Activated CD8-positive, alpha-beta memory T cell treated with anti-CD3 and anti-CD28 coated beads for 4 hours (primary cell): ENCODE measurements at regions not wholly inside any gene's neighbourhood (a gene's known extent, or its start where the extent isn't known, plus 50 kb on each side); places are given as distances from the start of the nearest gene placed in this dataset.

ENCODE experiments used
- DNase-seq, 2 donors: peaks; one replicate each; pipeline ENCODE4 v3.0.0-alpha.2; 2020; ENCODE audit warnings: low read depth in 2 of 2

DNA sequence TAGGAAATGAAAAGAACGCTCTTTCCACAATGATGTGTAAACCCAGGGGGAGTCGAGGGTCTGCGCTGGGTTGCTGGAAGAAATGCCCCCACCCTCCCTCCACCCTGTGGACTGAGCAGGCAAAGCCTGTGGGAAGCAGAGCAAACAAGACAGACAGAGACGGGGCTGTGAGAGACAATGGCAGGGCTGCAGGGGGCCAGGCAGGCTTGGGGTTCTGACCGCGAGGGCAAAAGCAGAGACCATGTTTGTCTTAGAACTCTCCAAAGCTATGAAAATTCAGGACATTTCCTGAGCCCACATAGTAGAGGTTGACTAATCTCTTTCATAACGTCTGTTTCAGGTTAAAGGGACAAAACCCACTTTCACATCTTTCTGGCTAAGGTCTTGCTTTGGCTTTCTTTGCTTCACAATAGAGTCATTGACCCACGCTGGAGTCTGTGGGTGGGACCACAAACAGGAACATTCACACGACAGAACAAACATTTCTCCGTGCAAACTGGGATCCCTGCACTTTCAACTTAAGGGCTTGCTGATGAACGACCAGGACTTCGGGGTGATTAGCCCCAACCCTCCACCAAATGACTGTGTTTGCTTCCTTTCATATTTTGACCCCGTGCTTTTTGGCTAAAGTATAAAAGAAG is 156.0 kb upstream of the TPM1 start:
- no peak for DNase-seq

DNA sequence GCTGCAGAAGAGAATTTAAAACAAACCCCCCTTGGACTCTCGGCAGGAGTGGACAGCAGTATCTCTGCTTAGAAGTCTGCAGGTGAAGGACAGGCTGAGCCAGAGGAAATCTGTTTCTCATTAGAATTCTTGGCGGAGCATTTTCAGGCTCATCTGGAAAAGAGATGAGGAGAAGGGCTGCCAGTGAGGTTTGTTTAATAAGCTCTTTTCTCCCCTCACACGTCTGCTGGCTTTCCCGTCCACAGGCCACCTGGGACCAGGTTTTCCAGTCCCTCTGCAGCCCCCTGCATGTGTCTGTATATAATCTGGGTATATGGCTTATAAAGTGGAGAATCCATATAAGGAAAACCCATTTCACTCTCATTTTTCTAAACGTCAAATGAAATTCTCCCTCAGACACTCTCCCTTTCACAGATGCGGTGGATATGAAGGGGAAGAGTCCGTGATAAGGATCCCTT is 155.4 kb upstream of the TPM1 start:
- DNase-seq = no peak

DNA sequence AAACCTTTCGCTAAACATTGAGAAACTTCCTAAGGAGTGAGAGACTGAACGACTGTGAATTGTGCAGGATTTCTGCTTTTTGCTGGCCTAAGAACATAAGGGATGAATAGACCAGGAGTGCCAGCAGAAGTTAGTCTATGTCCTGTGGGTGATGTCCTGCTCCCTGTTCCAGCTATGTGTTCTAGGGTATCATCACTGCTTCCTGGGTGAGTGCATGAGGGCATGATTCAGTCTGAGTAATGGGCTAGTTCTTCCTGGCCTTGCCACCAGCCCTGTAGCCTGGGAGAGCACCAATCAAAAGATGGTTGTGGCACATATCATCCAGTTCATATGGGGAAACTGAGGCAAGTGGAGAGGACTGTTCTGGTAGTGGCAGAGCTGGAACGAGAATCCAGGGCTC is 153.9 kb upstream of the TPM1 start:
- no peak for DNase-seq

DNA sequence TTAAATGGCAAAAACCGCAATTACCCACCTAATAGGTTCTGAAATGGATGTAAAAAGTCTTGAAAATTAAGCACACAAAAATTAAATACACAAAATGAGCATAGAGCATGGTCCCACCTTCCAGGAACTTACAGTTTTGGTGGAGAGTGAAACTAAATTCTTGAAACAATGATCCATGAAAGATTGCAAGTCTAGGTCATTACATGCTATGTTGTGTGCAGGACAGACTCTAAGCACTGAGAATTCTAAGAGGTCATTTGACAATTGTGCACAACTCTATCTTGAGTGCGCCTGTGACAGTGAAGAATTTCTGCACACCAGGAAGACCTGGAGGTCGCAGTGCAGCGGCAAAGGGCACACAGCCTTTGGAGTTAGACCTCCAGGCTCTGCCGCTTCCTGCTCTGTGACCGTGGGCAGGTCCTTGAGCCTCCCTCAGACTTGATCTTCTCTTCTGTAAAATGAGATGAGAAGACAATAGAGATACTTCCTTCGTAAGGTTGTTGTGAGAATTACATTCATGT is 153.3 kb upstream of the TPM1 start:
- DNase-seq = no peak

DNA sequence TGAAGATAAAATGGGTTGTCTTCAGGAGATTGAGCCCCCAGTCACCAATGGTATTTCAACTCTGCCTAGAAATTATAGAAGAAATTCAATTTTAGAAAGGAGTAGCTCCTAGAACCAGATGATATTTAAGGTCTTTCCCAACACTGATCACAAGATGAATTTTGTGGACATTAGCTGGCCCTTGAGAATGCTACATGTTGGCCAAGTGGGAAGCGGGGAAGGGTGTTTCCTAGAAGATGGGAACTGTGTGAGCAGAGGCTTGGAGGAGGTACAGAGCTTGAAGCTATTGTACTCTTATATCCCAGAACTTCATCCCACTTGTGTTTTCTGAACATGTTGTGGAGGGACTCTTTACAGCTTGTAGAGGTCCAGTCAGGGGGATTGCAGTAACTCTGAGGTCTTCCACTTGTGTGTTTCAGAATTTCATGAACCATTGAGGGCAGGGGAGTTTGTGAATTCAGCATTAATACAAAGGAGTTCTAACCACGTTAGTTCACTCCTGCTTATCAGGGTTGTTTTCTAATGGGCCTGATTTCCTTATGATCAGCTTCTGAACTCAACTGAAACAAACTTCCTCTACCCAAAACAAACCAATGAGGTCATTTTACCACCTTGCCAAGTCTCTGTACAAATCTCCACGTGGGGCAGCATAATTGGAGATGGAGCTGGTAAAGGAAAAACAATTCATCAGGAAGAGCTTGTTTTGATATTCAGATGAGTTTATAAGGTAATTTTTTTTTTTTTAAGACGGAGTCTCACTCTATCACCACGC is 152.6 kb upstream of the TPM1 start:
- no peak for DNase-seq

DNA sequence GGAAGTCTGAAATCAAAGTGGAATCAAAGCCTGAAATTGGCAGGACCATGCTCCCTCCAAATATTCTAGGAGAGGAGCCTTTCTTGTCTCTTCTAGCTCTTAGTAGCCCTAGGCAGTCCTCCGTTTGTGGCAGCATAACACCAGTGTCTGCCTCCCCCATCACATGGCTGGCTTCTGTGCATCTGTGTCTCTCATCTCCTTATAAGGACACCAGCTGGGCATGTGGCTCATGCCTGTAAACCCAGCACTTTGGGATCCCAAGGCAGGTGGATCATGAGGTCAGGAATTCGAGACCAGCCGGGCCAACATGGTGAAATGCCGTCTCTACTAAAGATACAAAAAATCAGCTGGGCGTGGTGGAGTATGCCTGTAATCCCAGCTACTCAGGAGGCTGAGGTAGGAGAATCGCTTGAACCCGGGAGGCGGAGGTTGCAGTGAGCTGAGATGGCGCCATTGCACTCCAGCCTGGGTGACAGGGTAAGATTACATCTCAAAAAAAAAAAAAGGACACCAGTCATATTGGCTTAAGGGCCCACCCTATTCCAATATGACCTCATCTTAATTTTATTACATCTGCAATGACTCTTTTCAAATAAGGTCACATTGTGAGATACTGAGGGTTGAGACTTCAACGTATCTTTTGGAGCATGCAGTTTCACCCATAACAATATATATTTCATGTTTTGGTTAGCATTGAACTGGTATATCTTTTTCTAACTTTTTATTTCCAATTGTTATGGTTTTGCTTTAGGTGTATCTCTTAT is 148.0 kb upstream of the TPM1 start:
- DNase-seq = no peak

DNA sequence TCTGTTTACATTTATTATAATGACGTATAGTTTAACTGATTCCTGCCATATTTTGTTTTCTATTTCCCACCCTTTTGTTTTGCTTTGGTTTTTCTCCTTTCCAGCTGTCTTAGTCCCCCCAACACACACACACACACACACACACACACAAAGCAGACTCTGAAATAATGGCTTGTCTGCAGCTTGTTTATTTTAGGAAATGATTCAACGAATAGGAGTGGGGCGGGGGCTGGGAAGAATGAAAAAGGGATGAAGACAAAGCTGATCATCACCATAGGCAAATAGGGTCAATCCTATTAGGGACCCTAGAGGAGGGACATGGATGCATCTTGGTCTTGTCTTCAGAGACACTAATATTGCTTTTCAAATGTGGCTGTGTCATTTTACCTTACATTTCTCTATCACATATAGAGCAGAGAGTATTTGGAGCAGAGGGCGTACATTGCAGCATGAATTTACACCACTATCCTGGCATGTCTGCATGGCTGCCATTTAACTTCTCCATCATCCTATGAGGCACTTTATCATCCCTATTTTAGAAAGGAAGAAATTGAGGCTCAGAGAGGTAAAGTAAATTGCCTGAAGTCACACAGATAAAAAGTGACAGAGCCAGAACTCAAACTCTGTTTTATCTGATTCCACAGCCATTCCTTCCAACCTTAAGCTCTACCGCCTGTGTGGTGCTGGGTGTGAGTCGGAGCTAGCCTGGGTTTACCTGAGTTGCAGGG is 147.2 kb upstream of the TPM1 start:
- DNase-seq = no peak

DNA sequence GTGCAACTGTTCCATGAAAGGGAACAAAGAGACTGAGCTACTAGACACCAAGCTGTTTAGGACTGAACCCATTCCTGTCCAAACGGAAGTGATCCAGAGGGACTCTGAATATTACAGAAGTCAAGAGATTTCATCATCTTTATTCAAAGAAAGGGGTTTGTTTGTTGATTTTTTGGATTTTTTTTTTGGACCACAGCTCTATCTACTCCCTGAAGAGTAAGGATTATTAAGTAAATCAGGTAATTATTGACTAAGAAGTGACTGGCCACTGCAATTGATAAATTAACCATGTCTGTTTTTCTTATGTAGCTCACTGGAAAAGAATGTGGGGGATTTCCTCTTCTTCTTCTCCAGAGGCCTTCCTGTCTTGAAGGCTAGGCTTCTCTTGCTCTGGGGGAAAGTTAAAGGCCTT is 146.6 kb upstream of the TPM1 start:
- DNase-seq = no peak

DNA sequence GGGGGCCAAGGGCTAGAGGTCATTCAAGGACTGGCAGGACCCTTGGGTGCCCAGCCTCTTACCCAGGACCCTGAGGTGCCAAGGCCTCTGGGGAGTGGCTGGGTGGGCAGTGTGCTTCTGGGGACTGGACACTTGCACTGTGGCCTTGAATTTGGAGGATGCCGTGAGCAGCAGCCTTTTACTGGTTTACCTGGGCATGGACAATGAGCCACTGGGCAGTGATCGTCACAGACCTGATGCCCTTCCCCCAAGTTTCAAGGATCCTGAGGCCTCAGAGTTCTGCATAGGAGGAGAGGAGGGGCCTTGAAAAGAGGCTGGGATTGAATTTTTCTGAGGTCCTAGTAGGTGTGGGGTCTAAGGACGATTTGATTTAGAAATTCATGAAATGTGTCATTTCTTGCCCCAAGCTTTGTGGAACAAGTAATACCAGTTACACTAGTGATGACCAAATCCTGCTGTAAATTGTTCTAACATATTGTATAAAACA is 146.1 kb upstream of the TPM1 start:
- no peak for DNase-seq

DNA sequence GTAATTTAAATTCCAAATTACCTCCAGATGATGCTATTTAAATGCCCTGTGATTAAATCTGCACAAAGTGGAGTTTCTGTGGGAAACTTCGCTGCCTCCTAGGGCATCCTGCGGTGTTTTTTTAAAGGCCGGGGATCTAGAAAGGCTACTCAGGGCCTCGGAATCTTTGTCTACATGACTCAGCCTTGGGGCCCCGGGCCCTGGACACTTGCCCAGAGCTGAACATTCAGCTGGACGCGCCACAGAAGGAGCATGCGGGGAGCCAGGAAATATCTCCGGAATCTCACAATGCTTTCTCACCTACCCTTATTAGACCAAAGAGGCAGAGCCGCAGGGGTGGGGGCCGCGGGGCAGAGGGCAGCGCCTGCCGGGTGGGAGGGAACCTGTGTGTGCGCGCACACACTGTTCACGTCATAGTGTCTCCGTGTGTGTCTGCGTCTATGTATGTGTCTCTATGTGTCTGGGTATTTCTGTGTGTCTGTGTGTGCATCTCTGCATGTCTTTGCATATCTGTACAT is 145.5 kb upstream of the TPM1 start:
- DNase-seq = no peak

DNA sequence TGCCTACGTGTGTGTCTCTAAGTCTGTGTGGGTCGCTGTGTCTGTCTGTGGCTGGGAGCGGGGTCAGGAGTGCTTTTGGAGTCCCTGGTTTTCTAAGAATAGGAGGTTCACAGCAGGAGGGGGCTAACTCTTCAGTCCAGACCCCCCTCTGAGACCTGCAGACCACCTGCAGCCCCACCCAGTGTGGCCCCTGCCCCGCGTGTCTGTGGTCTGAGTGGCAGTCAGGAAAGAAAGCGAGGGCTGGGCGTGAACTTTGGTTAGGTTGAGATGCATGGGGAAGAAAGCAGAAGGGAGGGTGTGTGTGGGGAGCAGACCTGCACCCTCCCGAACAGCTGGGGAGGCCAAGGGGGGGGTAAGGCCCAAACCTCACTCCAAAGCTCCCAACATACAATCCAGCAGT is 144.9 kb upstream of the TPM1 start:
- DNase-seq = no peak

DNA sequence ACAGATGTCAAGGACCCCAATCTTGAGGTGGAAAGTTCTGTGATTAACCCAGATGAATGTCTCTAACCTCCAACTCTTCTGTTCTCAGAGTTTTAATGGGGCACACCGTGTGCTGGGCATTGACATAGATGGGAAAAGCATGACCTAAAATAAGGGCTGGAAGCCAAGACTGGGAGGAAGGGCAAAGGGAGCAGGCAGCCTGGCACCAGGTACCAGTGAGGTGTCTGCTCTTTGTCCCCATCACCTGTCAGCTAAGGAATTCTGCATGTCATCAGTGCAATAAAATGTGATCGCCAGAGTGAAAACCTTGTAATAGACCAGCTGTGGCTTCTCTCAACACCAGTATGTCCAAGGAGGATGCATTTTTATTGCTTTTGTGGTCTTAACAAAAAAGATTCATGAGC is 143.5 kb upstream of the TPM1 start:
- DNase-seq = no peak

DNA sequence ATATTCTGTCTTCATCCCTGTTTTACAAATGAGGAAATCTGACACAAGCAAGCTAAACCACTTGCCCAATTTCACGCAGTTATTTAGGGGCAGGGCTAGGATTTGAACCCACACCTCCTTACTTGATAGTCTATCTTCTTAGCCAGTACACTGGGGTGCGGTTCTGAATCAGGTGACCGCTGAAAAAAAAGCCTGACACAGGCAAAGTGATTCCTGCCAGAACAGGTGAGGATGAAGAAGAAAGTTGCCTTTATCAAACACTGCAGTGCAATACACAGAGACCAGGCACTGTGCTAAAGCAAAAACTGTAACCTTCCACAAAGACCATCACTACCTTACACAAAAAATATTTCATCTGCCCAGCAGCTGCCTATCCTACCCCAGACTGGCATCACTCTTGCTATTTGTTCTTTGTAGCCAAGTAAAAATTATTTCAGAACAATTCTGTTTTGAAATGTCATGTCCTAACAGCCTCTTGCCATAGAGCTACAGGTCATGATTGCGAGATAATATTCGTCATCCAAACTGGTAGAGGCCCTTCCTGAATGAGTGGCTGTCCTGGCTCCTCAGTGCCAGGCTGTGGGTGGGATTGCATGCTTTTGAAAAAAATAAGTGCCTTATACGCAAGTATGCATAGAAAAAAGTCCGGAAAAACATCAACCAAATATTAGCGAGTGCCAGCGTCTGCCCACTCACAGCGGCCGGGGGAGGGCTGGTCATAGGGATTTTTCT is 142.3 kb upstream of the TPM1 start:
- DNase-seq = no peak

DNA sequence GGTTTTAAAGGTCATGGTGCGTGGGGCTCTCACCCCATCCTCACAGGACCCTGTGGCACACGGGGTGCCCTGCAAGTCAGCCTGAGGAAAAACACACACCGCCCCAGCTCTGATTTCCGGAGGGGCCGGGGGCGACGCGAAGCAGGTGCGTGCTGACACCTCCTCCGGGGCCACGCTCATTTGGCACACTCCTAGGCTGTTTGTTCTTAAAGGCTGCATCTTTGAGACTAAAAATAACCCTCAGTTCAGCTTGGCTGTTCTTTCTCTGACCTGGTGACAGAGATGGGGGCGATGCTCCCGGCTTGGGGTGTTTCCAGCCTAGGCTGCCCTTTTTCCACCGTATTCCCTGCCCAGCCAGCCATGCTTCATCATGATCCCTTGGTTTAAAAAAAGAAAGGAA is 141.5 kb upstream of the TPM1 start:
- DNase-seq = no peak

DNA sequence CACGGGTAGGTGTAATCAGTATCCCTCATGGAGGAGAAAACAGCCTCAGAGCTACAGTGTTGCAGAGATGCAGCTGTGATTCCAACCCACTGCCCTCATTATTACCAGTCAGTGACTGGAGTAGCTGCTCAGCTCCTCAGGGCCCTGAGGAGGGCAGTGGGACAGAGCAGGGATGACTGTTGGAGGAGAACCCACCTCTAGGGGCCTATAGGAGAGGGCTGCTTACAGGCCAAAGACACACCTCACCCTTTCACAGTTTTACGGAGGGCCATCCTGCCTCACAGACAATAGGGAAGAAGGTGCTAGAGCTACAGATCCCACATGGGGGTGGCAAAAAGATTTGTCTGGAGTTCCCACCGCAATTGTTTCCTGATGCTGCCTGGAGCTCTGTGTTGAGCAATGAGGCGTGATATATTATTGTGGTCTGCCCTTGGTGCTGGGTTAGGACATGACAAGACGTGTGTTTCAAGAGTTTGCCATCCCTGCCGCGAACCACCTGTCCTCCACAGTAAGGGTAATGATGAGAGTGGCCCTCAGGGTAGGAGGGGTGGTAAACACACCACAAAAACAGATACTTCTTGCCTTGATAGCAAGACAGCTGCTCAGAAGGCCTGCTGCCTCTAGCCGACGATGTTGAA is 140.5 kb upstream of the TPM1 start:
- DNase-seq = no peak

DNA sequence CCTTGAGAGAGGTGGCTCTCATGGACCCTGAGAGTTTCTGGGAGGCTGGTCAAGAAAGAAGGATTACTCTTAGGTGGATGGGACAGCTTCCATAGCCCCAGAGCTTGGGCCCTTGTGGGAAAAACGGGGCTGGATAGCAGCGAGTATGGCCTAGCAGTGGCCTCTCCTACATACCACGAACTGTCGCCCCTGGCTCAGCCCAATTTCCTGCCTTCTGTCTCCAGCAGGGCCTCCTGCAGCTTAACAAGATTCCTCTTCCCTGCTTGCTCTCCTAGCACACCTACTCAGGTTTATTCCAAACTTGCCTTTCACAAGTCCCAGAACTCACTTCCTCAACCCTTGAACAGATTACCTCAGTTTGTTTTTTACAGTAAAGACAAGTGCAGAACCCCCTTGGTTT is 139.7 kb upstream of the TPM1 start:
- no peak for DNase-seq

DNA sequence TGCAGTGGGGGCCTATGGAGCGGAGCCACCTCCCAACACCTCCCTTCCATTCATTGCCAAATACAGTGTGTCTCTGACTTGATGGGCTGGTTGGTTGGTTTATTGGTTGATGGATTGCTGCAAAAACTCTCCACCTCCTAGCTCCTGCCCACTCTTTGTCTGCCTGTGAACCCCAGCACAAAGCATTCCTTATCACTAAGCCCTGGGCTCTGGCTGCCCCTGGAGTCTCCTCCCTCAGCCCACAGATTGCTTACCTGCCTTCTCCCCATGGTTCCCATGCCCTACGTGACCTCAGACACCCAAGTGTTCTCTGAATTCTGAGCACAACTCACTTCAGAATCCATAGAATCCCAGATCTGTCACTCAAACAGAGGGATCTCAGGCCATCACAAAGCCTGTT is 139.1 kb upstream of the TPM1 start:
- DNase-seq = no peak

DNA sequence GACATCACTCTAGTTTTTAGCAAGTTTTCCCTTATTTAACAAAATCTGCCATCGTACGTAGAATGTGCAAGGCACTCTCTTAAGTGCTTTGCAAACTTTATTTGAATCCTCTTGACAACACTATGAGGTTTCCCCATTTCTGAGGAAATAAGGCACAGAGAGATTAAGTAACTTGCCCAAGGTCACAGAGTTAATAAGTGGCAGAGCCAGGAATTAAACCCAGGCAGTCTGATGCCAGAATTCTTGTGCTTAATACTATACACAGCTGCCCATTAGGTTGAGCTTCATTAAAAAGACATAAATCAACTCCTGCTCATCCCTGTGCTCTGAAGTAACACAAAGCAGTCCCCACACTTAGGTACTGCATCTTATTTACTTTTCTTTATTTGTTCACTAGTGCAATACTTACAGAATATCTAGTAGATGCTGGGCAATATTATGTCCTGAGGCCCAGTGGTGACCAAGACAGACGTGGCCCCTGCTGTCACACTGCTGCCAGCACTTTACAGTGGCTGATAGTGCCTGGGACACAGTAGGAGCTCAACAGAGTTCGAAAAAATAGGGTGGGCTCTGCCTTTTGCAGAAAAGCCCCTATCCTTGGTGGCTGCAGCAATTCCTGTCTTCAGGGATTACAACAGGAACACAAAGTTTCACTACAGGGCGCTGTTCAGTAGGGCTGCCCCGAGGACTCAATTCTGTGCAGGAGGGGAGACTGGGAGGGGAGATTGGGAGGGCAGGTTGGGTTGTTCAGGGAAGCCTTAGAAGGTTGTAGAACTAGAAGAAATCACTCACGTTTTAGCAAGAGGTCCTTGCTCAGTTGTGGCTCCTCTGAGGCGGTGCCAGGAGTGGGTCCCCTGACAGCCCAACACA is 138.3 kb upstream of the TPM1 start:
- no peak for DNase-seq

DNA sequence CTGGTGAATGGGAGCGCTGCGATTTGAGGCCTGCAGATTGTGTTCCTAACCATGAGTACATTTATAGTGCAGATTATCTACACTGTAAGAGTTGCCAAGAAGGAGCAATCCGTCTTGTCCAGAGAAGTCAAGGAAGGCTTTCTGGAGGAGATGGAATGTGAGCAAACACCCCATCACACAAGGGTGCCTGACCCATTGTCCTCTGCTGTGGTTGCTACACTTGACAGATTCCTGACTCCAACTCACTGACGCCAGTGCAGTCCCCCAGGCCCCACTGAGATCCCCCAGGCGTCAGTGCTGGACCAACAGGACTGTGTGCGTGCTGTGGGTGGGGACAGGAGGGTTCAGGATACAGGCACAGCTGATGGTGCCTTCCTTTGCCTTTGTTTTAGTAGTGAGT is 135.9 kb upstream of the TPM1 start:
- no peak for DNase-seq
